Fibroblast of lung (primary cell): ENCODE measurements at regions not wholly inside any gene's neighbourhood (a gene's known extent, or its start where the extent isn't known, plus 50 kb on each side); places are given as distances from the start of the nearest gene placed in this dataset.

Source experiments
- DNase-seq, 2 donors: peaks; one replicate each; pipeline versions ENCODE4 v3.0.0 to v3.0.0-alpha.2; 2010; ENCODE audit warnings: low read depth in 2 of 2
- H2AFZ ChIP-seq: 2 replicates; pipeline ENCODE4 v1.5.1; 2012; ENCODE audit warnings: low read length, control low read depth, inconsistent platforms
- H3K27ac ChIP-seq: 2 replicates; pipeline ENCODE4 v1.5.1; 2011; ENCODE audit warnings: low read length, control low read depth; ENCODE audit not compliant: insufficient read depth
- H3K27me3 ChIP-seq: 2 replicates; pipeline ENCODE4 v1.5.1; 2011; ENCODE audit warnings: mild to moderate bottlenecking, low read length; ENCODE audit not compliant: control insufficient read depth, insufficient read depth
- H3K36me3 ChIP-seq: 2 replicates; pipeline ENCODE4 v1.5.1; 2011; ENCODE audit warnings: low read length; ENCODE audit not compliant: control insufficient read depth, insufficient read depth
- H3K4me1 ChIP-seq: 2 replicates; pipeline ENCODE4 v1.5.1; 2011; ENCODE audit warnings: low read length; ENCODE audit not compliant: control insufficient read depth, insufficient read depth; ENCODE audit errors: extremely low read depth
- H3K4me2 ChIP-seq: 2 replicates; pipeline ENCODE4 v1.5.1; 2011; ENCODE audit warnings: low read length, control low read depth; ENCODE audit not compliant: insufficient read depth; ENCODE audit errors: extremely low read depth
- H3K4me3 ChIP-seq, 4 experiments: fragments of 200-600 bp in 1 of 4; sonication (generic) in 1 of 4; replicated peaks in 1 of 4; 2 replicates each; pipeline ENCODE4 v1.5.1; 2011 to 2016; ENCODE audit warnings: low read length in 4 of 4, low read depth in 3 of 4, mild to moderate bottlenecking in 3 of 4, control low read depth in 2 of 4, inconsistent platforms in 1 of 4, mixed read lengths in 1 of 4; ENCODE audit not compliant: insufficient read depth in 1 of 4; ENCODE audit errors: control extremely low read depth in 1 of 4
- H3K79me2 ChIP-seq: 2 replicates; pipeline ENCODE4 v1.5.1; 2012; ENCODE audit warnings: mild to moderate bottlenecking, low read length, inconsistent platforms; ENCODE audit not compliant: control insufficient read depth, insufficient read depth
- H3K9ac ChIP-seq: 2 replicates; pipeline ENCODE4 v1.5.1; 2011; ENCODE audit warnings: mild to moderate bottlenecking, low read length, control low read depth; ENCODE audit not compliant: insufficient read depth
- H3K9me3 ChIP-seq: 2 replicates; pipeline ENCODE4 v1.5.1; 2012; ENCODE audit warnings: low read depth, low read length; ENCODE audit not compliant: control insufficient read depth, insufficient read depth
- H4K20me1 ChIP-seq: 2 replicates; pipeline ENCODE4 v1.5.1; 2011; ENCODE audit warnings: low read length; ENCODE audit not compliant: control insufficient read depth, insufficient read depth; ENCODE audit errors: extremely low read depth
- CTCF ChIP-seq, 2 donors: IDR thresholded peaks in 1 of 2; conservative IDR thresholded peaks in 1 of 2; 1 replicate in 1 of 2; 2 replicates in 1 of 2; pipeline ENCODE4 v1.5.1; 2011 to 2012; ENCODE audit warnings: low read length in 2 of 2, control low read depth in 1 of 2, inconsistent platforms in 1 of 2, low read depth in 1 of 2, mild to moderate bottlenecking in 1 of 2
- EZH2 ChIP-seq: IDR thresholded peaks from 2 replicates; pipeline ENCODE4 v1.5.1; 2012; ENCODE audit warnings: low read length, control low read depth, mild to moderate bottlenecking; ENCODE audit errors: missing control alignments

GRCh38 chr2:138435701-138436100, 65.9 kb upstream of the SPOPL start:
- no peaks in the 10 kb centered on the region for H4K20me1 ChIP-seq
- H3K4me3 ChIP-seq, result no peak overlapping the region
- H3K9ac ChIP-seq, result no peak overlapping the region
- H3K4me2 ChIP-seq, result no peak overlapping the region
- no peaks in the 10 kb centered on the region for H3K27me3 ChIP-seq
- H3K79me2 ChIP-seq, result no peaks in the 10 kb centered on the region
- H3K27ac ChIP-seq, result no peak overlapping the region
- no peaks in the 10 kb centered on the region for H3K36me3 ChIP-seq
- H2AFZ ChIP-seq, result no peak overlapping the region
- no peak for DNase-seq
- TF ChIP-seq CTCF (conservative IDR thresholded peaks at IDR 0.05 in 1 of 2, IDR thresholded peaks at IDR 0.05 in 1 of 2; ENCODE audit: low read depth in 1 of 2, low read length in 2 of 2) (no peak), EZH2 (no peak)
- H3K4me1 ChIP-seq, result no peaks in the 10 kb centered on the region
- no peaks in the 10 kb centered on the region for H3K9me3 ChIP-seq

- Histone ChIP-seq H4K20me1 (no peaks in the 10 kb centered on the region), H3K4me3 (no peak overlapping the region), H3K36me3 (no peaks in the 10 kb centered on the region), H2AFZ (no peak overlapping the region), H3K4me2 (no peak overlapping the region), H3K27ac (no peak overlapping the region), H3K79me2 (no peaks in the 10 kb centered on the region), H3K4me1 (no peaks in the 10 kb centered on the region), H3K9ac (no peak overlapping the region), H3K27me3 (no peaks in the 10 kb centered on the region), H3K9me3 (no peaks in the 10 kb centered on the region)
- TF ChIP-seq EZH2, result no peak
- no peak for TF ChIP-seq CTCF (conservative IDR thresholded peaks at IDR 0.05 in 1 of 2, IDR thresholded peaks at IDR 0.05 in 1 of 2; ENCODE audit: low read depth in 1 of 2, low read length in 2 of 2)
- DNase-seq, result no peak
Measured at GRCh38 chr2:138439733-138440132, 61.8 kb upstream of the SPOPL start.

- no peak for TF ChIP-seq EZH2
- no peak for TF ChIP-seq CTCF (conservative IDR thresholded peaks at IDR 0.05 in 1 of 2, IDR thresholded peaks at IDR 0.05 in 1 of 2; ENCODE audit: low read depth in 1 of 2, low read length in 2 of 2)
- no peak overlapping the region for H3K4me2 ChIP-seq
- no peak for DNase-seq
- no peaks in the 10 kb centered on the region for H3K27me3 ChIP-seq
- H3K9ac ChIP-seq, result no peak overlapping the region
- H2AFZ ChIP-seq, result no peak overlapping the region
- no peaks in the 10 kb centered on the region for H4K20me1 ChIP-seq
- no peak overlapping the region for H3K4me3 ChIP-seq
- H3K9me3 ChIP-seq, result no peaks in the 10 kb centered on the region
- H3K27ac ChIP-seq, result no peak overlapping the region
- no peaks in the 10 kb centered on the region for H3K79me2 ChIP-seq
- no peaks in the 10 kb centered on the region for H3K36me3 ChIP-seq
- H3K4me1 ChIP-seq, result no peaks in the 10 kb centered on the region
Measured at GRCh38 chr2:138440759-138441158, 60.8 kb upstream of the SPOPL start.
